Suppressor macrophage treated with lipopolysaccharide for 4 hours (primary cell): ENCODE measurements at regions not wholly inside any gene's neighbourhood (a gene's known extent, or its start where the extent isn't known, plus 50 kb on each side); places are given as distances from the start of the nearest gene placed in this dataset.

Experiments used
- DNase-seq: peaks from one replicate; pipeline ENCODE4 v3.0.0-alpha.2; 2020

GRCh38 chrX:10048076-10048475 lies 80.9 kb downstream of the CLDN34 start:
- DNase-seq = no peak

- no peak for DNase-seq
Measured at GRCh38 chrX:10048707-10049106, 81.5 kb downstream of the CLDN34 start.

GRCh38 chrX:10049236-10049635 lies 82.1 kb downstream of the CLDN34 start:
- no peak for DNase-seq

- DNase-seq = no peak
Measured at GRCh38 chrX:10050481-10050880, 83.3 kb downstream of the CLDN34 start.

GRCh38 chrX:10051866-10052480 lies 84.8 kb downstream of the CLDN34 start:
- no peak for DNase-seq

GRCh38 chrX:10052906-10053625 lies 85.9 kb downstream of the CLDN34 start:
- DNase-seq = no peak

- DNase-seq = no peak
Measured at GRCh38 chrX:10054396-10054795, 87.2 kb downstream of the CLDN34 start.

- DNase-seq = no peak
Measured at GRCh38 chrX:10055430-10055829, 88.3 kb downstream of the CLDN34 start.

- DNase-seq = no peak
Measured at GRCh38 chrX:10062352-10062751, 94.4 kb upstream of the CLCN4 start.

GRCh38 chrX:10062980-10063379 lies 93.8 kb upstream of the CLCN4 start:
- DNase-seq = no peak

- no peak for DNase-seq
Measured at GRCh38 chrX:10064736-10065135, 92.0 kb upstream of the CLCN4 start.

GRCh38 chrX:10070714-10071436 lies 85.9 kb upstream of the CLCN4 start:
- DNase-seq = no peak

- no peak for DNase-seq
Measured at GRCh38 chrX:10071451-10072144, 85.2 kb upstream of the CLCN4 start.

- no peak for DNase-seq
Measured at GRCh38 chrX:10072786-10073568, 83.8 kb upstream of the CLCN4 start.

- no peak for DNase-seq
Measured at GRCh38 chrX:10073671-10074070, 83.1 kb upstream of the CLCN4 start.

GRCh38 chrX:10074241-10074941 lies 82.4 kb upstream of the CLCN4 start:
- no peak for DNase-seq

GRCh38 chrX:10076765-10077164 lies 80.0 kb upstream of the CLCN4 start:
- DNase-seq = no peak

- DNase-seq = no peak
Measured at GRCh38 chrX:10077425-10078188, 79.2 kb upstream of the CLCN4 start.

- DNase-seq = no peak
Measured at GRCh38 chrX:10078266-10078665, 78.5 kb upstream of the CLCN4 start.

- no peak for DNase-seq
Measured at GRCh38 chrX:10079231-10079630, 77.5 kb upstream of the CLCN4 start.

GRCh38 chrX:10083809-10084208 lies 73.0 kb upstream of the CLCN4 start:
- DNase-seq = no peak
